Osteocyte (in vitro differentiated cells): ENCODE measurements at regions not wholly inside any gene's neighbourhood (a gene's known extent, or its start where the extent isn't known, plus 50 kb on each side); places are given as distances from the start of the nearest gene placed in this dataset.

Experiments used
- DNase-seq: peaks from one replicate; pipeline ENCODE4 v3.0.0; 2021; ENCODE audit warnings: mixed read lengths; ENCODE audit not compliant: unreplicated experiment; ENCODE audit errors: extremely low spot score
- H3K27ac Mint-ChIP-seq: one replicate; pipeline ENCODE4 v1.8.0; 2021; ENCODE audit warnings: mild to moderate bottlenecking, mixed read lengths; ENCODE audit not compliant: unreplicated experiment
- H3K27me3 Mint-ChIP-seq: one replicate; pipeline ENCODE4 v1.8.0; 2021; ENCODE audit warnings: mixed read lengths; ENCODE audit not compliant: unreplicated experiment
- H3K36me3 Mint-ChIP-seq: one replicate; pipeline ENCODE4 v1.8.0; 2021; ENCODE audit warnings: mixed read lengths; ENCODE audit not compliant: unreplicated experiment
- H3K4me1 Mint-ChIP-seq: one replicate; pipeline ENCODE4 v1.8.0; 2021; ENCODE audit warnings: mixed read lengths; ENCODE audit not compliant: unreplicated experiment
- H3K4me3 Mint-ChIP-seq: one replicate; pipeline ENCODE4 v1.8.0; 2021; ENCODE audit warnings: mild to moderate bottlenecking, moderate library complexity, mixed read lengths; ENCODE audit not compliant: unreplicated experiment
- H3K9me3 Mint-ChIP-seq: one replicate; pipeline ENCODE4 v1.8.0; 2021; ENCODE audit warnings: mixed read lengths; ENCODE audit not compliant: unreplicated experiment
- CTCF ChIP-seq: fragments of 200-600 bp; sonication (generic); IDR thresholded peaks from 2 replicates; pipeline ENCODE4 v1.5.0; 2021; ENCODE audit warnings: antibody characterized with exemption, mild to moderate bottlenecking, moderate library complexity

- no peak for DNase-seq
- H3K36me3 Mint-ChIP-seq, result no peaks in the 10 kb centered on the region
- TF ChIP-seq CTCF, result no peak
- no peaks in the 10 kb centered on the region for H3K27me3 Mint-ChIP-seq
- H3K27ac Mint-ChIP-seq, result no peak overlapping the region
- H3K4me3 Mint-ChIP-seq, result no peak overlapping the region
- H3K9me3 Mint-ChIP-seq, result peaks cover 45% of the 10 kb centered on the region
- H3K4me1 Mint-ChIP-seq, result no peaks in the 10 kb centered on the region
Observed at GRCh38 chr11:98431463-98432359, 589.0 kb upstream of the CNTN5 start.

DNA sequence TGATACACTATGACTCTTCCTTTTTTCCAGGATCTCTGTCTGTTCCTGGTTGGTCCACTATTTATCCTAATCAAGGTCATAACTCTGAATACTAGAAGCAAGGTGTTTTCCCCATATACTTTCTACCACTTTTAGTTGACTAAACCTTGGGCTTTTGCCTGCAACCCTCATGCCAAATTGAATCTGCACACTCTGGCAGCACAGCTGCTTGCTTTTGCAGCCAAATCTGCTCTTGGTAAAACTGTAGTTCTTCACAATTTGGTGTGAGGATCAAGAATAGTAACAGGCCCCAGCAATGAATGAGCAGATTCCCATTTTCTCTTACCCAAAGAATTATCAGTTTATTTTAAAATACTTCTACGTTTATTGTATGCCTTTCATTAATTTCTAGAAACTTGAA lies 586.5 kb upstream of the CNTN5 start:
- Mint-ChIP-seq H3K27me3 (no peaks in the 10 kb centered on the region), H3K27ac (no peak overlapping the region), H3K36me3 (no peaks in the 10 kb centered on the region), H3K9me3 (peaks cover 32% of the 10 kb centered on the region), H3K4me1 (no peaks in the 10 kb centered on the region), H3K4me3 (no peak overlapping the region)
- no peak for TF ChIP-seq CTCF
- no peak for DNase-seq

GRCh38 chr11:98453378-98453777 lies 567.4 kb upstream of the CNTN5 start:
- H3K27ac Mint-ChIP-seq, result no peak overlapping the region

DNA sequence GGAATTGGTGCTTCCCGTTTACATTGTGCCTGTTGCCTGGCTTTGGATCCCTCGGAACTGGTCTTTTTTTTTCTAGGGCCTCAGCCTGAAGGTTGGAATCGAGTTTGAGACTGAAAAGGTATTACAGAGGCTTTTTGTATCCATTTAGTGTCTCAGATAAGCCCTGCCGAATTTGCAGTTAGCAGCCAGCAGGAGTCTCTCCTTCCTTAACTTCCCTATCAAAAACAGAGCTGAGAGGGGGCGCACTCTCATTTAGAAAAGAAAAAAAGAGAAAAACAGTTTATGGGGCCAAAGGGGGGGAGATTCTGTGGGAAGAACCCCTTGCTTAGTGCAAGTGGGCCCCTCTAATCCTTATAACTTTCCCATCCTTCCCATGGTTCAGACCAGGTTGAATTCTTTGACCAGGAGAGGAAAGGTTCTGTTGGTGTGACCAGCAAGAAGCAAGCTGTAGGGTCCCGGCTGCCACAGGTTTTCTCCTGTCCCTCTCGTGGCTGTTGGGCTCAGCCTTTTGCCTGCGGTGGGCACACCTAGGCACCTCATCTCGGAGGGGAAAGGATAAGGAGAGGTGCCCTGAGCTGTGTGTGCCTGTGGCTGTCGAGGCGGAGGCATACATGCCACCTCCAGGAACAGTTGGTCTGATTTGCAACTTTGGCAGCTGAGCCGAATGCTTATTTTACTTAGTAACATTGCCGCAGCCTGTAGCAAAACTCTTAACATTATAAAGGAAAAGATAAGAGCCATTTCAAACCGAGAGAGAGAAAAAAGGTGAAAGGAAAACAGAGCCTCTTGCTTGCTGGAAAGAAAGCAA lies 565.0 kb upstream of the CNTN5 start:
- TF ChIP-seq CTCF, result no peak
- Mint-ChIP-seq H3K4me3 (no peak overlapping the region), H3K27ac (no peak overlapping the region), H3K4me1 (no peaks in the 10 kb centered on the region), H3K9me3 (no peaks in the 10 kb centered on the region), H3K36me3 (no peaks in the 10 kb centered on the region), H3K27me3 (no peaks in the 10 kb centered on the region)
- DNase-seq, result no peak

More at GRCh38 chr11:98453378-98453777, 567.4 kb upstream of the CNTN5 start:
- Mint-ChIP-seq H3K36me3 (no peaks in the 10 kb centered on the region), H3K9me3 (no peaks in the 10 kb centered on the region), H3K4me3 (no peak overlapping the region), H3K4me1 (no peaks in the 10 kb centered on the region), H3K27me3 (no peaks in the 10 kb centered on the region)
- DNase-seq, result no peak
- no peak for TF ChIP-seq CTCF

- Mint-ChIP-seq H3K4me3 (no peak overlapping the region), H3K36me3 (no peaks in the 10 kb centered on the region), H3K27ac (no peak overlapping the region), H3K27me3 (no peaks in the 10 kb centered on the region), H3K9me3 (no peaks in the 10 kb centered on the region), H3K4me1 (no peaks in the 10 kb centered on the region)
- no peak for TF ChIP-seq CTCF
- no peak for DNase-seq
Observed at GRCh38 chr11:98456308-98456680, 564.5 kb upstream of the CNTN5 start.
